CD4-positive, alpha-beta T cell treated with Interleukin-15 for 1 hour (primary cell): ENCODE measurements at regions not wholly inside any gene's neighbourhood (a gene's known extent, or its start where the extent isn't known, plus 50 kb on each side); places are given as distances from the start of the nearest gene placed in this dataset.

Experiments
- DNase-seq: peaks from one replicate; pipeline ENCODE4 v3.0.0-alpha.2; 2020

GRCh38 chr10:31635415-31636065 lies 293.1 kb downstream of the ARHGAP12 start:
- DNase-seq, result no peak

GRCh38 chr10:31635009-31635408 lies 293.6 kb downstream of the ARHGAP12 start:
- DNase-seq, result no peak

- DNase-seq, result no peak
Measured at GRCh38 chr10:31630861-31631567, 297.6 kb downstream of the ARHGAP12 start.

- DNase-seq, result no peak
Measured at GRCh38 chr10:31625566-31625965, 303.1 kb downstream of the ARHGAP12 start.

GRCh38 chr10:31624611-31625010 lies 304.0 kb downstream of the ARHGAP12 start:
- DNase-seq, result no peak

GRCh38 chr10:31623947-31624346 lies 304.7 kb downstream of the ARHGAP12 start:
- no peak for DNase-seq

GRCh38 chr10:31623466-31623865 lies 304.4 kb downstream of the ZEB1 start:
- DNase-seq, result no peak

GRCh38 chr10:31622978-31623377 lies 304.0 kb downstream of the ZEB1 start:
- no peak for DNase-seq

- DNase-seq, result no peak
Measured at GRCh38 chr10:31621733-31622132, 302.7 kb downstream of the ZEB1 start.

- no peak for DNase-seq
Measured at GRCh38 chr10:31620226-31621151, 301.5 kb downstream of the ZEB1 start.

- no peak for DNase-seq
Measured at GRCh38 chr10:31619531-31620061, 300.6 kb downstream of the ZEB1 start.

- no peak for DNase-seq
Measured at GRCh38 chr10:31618541-31619291, 299.7 kb downstream of the ZEB1 start.

- no peak for DNase-seq
Measured at GRCh38 chr10:31617757-31618156, 298.7 kb downstream of the ZEB1 start.

GRCh38 chr10:31617133-31617532 lies 298.1 kb downstream of the ZEB1 start:
- DNase-seq, result no peak

- DNase-seq, result no peak
Measured at GRCh38 chr10:31615129-31615528, 296.1 kb downstream of the ZEB1 start.

- DNase-seq, result no peak
Measured at GRCh38 chr10:31614611-31615010, 295.6 kb downstream of the ZEB1 start.

GRCh38 chr10:31612082-31612481 lies 293.1 kb downstream of the ZEB1 start:
- DNase-seq, result no peak

GRCh38 chr10:31611161-31611560 lies 292.1 kb downstream of the ZEB1 start:
- no peak for DNase-seq

- no peak for DNase-seq
Measured at GRCh38 chr10:31607481-31607880, 288.5 kb downstream of the ZEB1 start.

- DNase-seq, result no peak
Measured at GRCh38 chr10:31606841-31607240, 287.8 kb downstream of the ZEB1 start.

- DNase-seq, result no peak
Measured at GRCh38 chr10:31605861-31606525, 287.0 kb downstream of the ZEB1 start.

GRCh38 chr10:31605426-31605825 lies 286.4 kb downstream of the ZEB1 start:
- no peak for DNase-seq
